Coronary artery (tissue), 2 donors: ENCODE measurements at regions not wholly inside any gene's neighbourhood (a gene's known extent, or its start where the extent isn't known, plus 50 kb on each side); places are given as distances from the start of the nearest gene placed in this dataset.

Experiments
- DNase-seq: peaks from one replicate; pipeline ENCODE4 v3.0.0-alpha.2; 2017; ENCODE audit warnings: low spot score
- H3K27ac ChIP-seq, 2 donors: fragments of 200-600 bp; sonication (generic); one replicate each; pipeline ENCODE4 v1.5.1; 2016 to 2019
- H3K4me3 ChIP-seq: fragments of 200-600 bp; sonication (generic); 2 replicates; pipeline ENCODE4 v1.5.1; 2016; ENCODE audit warnings: mild to moderate bottlenecking, moderate library complexity
- TF ChIP-seq, protein P1 (sequence below): fragments of 200-600 bp; sonication (generic); IDR thresholded peaks from one replicate; pipeline ENCODE4 v1.5.1; 2019; ENCODE audit warnings: antibody characterized with exemption

DNA sequence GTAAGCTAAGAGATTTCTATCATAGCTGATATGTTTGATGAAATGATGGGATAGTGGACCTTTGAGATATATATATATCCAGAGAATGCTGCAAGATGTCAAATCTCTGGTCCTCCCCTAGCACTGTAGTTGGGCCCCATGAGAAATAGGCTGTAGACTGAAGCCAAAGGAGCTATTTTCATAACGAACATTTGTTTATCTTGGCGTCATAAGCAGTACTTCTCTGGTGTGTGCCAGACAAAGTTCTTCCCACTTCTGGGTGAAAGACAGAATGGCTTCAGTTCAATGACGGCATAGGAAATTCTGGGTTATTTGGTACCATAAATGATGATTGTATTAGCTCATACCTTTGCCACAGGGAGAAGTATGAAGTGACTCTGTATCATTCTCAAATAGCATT, 534.3 kb downstream of the SOX5 start:
- TF ChIP-seq, protein P1, sequence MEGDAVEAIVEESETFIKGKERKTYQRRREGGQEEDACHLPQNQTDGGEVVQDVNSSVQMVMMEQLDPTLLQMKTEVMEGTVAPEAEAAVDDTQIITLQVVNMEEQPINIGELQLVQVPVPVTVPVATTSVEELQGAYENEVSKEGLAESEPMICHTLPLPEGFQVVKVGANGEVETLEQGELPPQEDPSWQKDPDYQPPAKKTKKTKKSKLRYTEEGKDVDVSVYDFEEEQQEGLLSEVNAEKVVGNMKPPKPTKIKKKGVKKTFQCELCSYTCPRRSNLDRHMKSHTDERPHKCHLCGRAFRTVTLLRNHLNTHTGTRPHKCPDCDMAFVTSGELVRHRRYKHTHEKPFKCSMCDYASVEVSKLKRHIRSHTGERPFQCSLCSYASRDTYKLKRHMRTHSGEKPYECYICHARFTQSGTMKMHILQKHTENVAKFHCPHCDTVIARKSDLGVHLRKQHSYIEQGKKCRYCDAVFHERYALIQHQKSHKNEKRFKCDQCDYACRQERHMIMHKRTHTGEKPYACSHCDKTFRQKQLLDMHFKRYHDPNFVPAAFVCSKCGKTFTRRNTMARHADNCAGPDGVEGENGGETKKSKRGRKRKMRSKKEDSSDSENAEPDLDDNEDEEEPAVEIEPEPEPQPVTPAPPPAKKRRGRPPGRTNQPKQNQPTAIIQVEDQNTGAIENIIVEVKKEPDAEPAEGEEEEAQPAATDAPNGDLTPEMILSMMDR: no peak
- H3K4me3 ChIP-seq: no peak overlapping the region
- DNase-seq: no peak
- H3K27ac ChIP-seq: peak overlapping the region in 1 of 2 donors; percentile 60

DNA sequence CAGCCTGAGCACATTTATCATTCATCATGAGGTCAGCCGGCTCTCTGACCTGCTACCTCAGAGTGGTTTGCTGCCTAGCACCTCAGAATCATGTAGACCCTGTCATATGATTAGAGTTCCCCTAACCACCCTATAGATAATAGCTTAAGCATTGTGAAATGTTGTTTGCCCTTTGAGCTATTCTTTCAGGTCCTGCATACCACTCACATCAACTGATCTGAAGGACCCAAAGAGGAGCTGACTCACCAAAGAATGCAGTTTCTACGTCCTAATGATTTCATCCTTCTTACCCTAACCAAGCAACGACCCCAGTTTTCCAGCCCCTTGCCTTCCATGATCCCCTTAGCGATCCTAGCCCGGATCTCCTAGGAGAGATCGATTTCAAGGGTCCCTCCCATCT, 527.9 kb downstream of the SOX5 start:
- TF ChIP-seq, protein P1: no peak

DNA sequence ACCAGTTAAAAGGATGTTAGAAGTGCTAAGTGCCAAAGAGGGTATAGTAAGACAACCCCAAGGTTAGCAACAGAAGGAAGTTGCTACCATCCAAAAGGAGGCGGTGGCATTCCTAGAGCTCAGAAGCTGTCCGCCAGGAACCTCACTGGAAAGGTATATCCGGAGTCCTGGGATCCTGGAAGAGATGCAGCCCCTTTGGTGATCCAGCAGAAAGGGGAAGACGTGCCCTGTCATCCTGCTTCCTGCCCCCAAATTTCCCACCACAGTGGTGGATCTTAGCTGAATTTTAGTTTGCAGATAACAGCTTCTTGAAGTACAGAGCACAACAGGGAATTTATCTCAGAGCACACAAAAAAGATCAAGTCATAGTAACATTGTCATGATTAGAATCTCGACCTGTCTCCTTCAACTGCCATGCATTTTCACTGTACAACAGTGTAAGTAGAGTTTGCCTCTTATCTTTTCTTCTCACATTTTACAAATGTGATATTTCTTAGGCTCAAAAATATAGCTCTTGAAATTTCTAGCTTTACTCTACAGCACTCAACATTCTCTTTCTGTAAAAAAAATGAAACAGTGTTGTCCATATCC, 526.3 kb downstream of the SOX5 start:
- H3K27ac ChIP-seq: no peak overlapping the region
- DNase-seq: no peak
- TF ChIP-seq, protein P1: no peak
- H3K4me3 ChIP-seq: no peak overlapping the region

More for the DNA sequence above, 527.9 kb downstream of the SOX5 start:
- H3K4me3 ChIP-seq: no peak overlapping the region
- H3K27ac ChIP-seq: no peak overlapping the region
- no peak for DNase-seq

DNA sequence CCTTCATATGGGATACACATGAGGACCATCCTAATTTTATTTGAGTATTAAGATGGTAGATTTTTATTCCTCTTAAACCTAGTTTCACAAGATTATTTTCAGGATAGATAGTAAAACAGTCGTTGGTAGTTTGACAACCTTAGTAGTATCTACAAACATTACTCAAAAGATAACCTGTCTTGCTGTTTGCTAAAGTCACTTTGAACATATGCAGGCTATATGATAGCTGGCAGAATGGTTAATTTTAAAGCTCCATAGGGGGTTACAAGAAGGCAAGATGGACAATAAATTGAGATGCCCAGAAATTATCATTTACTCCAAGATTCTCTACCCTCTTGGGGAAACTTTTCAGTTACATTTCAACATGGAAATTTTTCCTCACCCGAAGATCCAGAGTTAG, 525.7 kb downstream of the SOX5 start:
- DNase-seq: no peak
- Histone ChIP-seq H3K4me3 (no peak overlapping the region), H3K27ac (no peak overlapping the region)
- TF ChIP-seq, protein P1: no peak

DNA sequence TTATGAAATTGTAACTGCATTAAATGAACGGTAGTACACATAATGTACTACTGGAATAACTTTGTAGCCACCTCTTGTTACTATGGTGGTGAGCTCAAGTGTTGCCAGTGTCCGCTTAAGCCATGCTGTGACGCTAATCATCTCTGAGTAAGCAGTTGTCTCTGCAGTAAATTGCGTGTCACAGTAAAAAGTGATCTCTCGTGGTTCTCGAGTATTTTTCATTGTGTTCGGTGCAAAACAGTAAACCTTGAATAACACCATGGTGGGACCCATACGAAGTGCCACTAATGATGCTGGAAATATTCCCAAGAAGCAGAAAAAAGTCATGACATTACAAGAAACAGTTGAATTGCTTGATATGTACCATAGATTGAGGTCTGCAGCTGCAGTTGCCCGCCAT, 524.8 kb downstream of the SOX5 start:
- Histone ChIP-seq H3K4me3 (no peak overlapping the region), H3K27ac (no peak overlapping the region)
- TF ChIP-seq, protein P1: no peak
- no peak for DNase-seq

DNA sequence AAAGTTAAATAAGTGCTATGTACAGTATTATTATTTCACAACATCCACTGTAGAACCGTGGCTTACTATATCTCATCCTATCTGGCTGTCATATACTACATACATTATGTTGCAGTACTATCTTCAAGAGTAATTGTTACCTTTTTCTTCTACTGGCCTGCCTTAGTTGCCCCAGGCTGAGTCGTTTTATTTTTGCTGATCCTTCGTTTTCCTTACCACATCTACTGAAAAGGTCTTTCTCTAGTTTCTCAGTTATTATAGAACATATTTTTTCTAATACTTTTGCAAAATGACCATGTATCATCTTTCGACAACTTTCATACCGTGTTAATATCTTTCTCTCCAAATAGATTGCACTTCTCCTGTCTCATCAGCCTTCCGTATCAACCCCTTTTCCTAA, 523.1 kb downstream of the SOX5 start:
- H3K27ac ChIP-seq: no peak overlapping the region
- no peak for DNase-seq
- H3K4me3 ChIP-seq: no peak overlapping the region
- TF ChIP-seq, protein P1: no peak

DNA sequence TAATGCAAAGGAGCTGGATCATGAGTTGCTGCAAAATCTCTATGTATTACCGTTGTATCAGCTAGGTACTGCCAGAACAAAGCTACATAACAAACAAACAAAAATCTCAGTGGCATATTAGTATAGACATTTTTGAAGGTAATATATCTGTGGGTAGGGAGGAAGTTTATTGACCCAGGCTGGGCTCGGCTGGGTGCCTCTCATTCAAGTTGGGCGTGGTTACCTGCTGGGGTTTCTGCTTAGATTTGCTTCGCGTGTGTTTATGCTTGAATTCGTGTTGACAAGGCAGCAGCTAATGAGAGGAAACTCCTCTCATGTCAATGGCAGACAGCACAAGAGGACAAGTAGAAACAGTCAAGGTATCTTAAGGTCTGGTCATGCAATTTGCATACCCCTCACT, 520.7 kb downstream of the SOX5 start:
- TF ChIP-seq, protein P1: no peak
- no peak overlapping the region for H3K4me3 ChIP-seq
- H3K27ac ChIP-seq: no peak overlapping the region
- DNase-seq: no peak
